Thymus (tissue), 11 donors: ENCODE measurements at regions not wholly inside any gene's neighbourhood (a gene's known extent, or its start where the extent isn't known, plus 50 kb on each side); places are given as distances from the start of the nearest gene placed in this dataset.

Experiments
- DNase-seq, 9 donors: peaks; one replicate each; pipeline ENCODE4 v3.0.0-alpha.2; 2013; ENCODE audit warnings: low spot score in 9 of 9, low read depth in 6 of 9, missing footprints in 1 of 9
- H3K27ac ChIP-seq, 2 donors: one replicate each; pipeline ENCODE4 v1.5.1; 2013; ENCODE audit warnings: control low read depth in 1 of 2, low read depth in 1 of 2, low read length in 1 of 2, mild to moderate bottlenecking in 1 of 2, moderate library complexity in 1 of 2
- H3K27me3 ChIP-seq, 2 donors: one replicate each; pipeline ENCODE4 v1.5.1; 2013; ENCODE audit warnings: low read length in 1 of 2; ENCODE audit not compliant: control insufficient read depth in 2 of 2, insufficient read depth in 1 of 2
- H3K36me3 ChIP-seq, 2 donors: one replicate each; pipeline ENCODE4 v1.5.1; 2013; ENCODE audit warnings: low read length in 1 of 2, mild to moderate bottlenecking in 1 of 2, moderate library complexity in 1 of 2; ENCODE audit not compliant: control insufficient read depth in 2 of 2, insufficient read depth in 2 of 2
- H3K4me1 ChIP-seq, 2 donors: one replicate each; pipeline ENCODE4 v1.5.1; 2013; ENCODE audit warnings: low read length in 2 of 2; ENCODE audit not compliant: control insufficient read depth in 2 of 2, insufficient read depth in 2 of 2
- H3K4me3 ChIP-seq, 2 donors: one replicate each; pipeline ENCODE4 v1.5.1; 2013; ENCODE audit warnings: low read length in 2 of 2, control low read depth in 1 of 2, mild to moderate bottlenecking in 1 of 2
- H3K9me3 ChIP-seq, 2 donors: one replicate each; pipeline ENCODE4 v1.5.1; 2013; ENCODE audit warnings: low read length in 1 of 2, mild to moderate bottlenecking in 1 of 2; ENCODE audit not compliant: control insufficient read depth in 2 of 2, insufficient read depth in 1 of 2
- WGBS: extraction: QIAGEN DNeasy Blood & Tissue Kit; methylation state at CpG from one replicate; pipeline ENCODE4 v1.1.7; 2013; 5-methylcytosine and 5-hydroxymethylcytosine counted together
- donor health status: healthy.

GRCh38 chr12:68086019-68086603 lies 73.4 kb downstream of the IFNG start:
- Histone ChIP-seq H3K36me3 (no peaks in the 10 kb centered on the region), H3K27ac (no peak overlapping the region), H3K4me3 (no peak overlapping the region), H3K4me1 (no peaks in the 10 kb centered on the region), H3K27me3 (no peaks in the 10 kb centered on the region), H3K9me3 (peaks cover 1 to 8% of the 10 kb centered on the region in 2 donors)
- WGBS = 88% methylated on average over 3 of the region's 3 CpGs
- DNase-seq = no peak

- Histone ChIP-seq H3K36me3 (no peaks in the 10 kb centered on the region), H3K9me3 (peaks cover 1 to 8% of the 10 kb centered on the region in 2 donors), H3K4me1 (no peaks in the 10 kb centered on the region), H3K27me3 (no peaks in the 10 kb centered on the region), H3K27ac (no peak overlapping the region), H3K4me3 (no peak overlapping the region)
- WGBS = 94% methylated on average over 2 of the region's 2 CpGs
- no peak for DNase-seq
These were observed 78.0 kb downstream of the IFNG start for GRCh38 chr12:68081561-68081960.

- DNase-seq = peak; percentile 4 to 69 (median 20)
- Histone ChIP-seq H3K27ac (no peak overlapping the region), H3K9me3 (peaks cover 1 to 8% of the 10 kb centered on the region in 2 donors), H3K36me3 (no peaks in the 10 kb centered on the region), H3K27me3 (no peaks in the 10 kb centered on the region), H3K4me3 (no peak overlapping the region), H3K4me1 (no peaks in the 10 kb centered on the region)
- 38% methylated on average over 1 of the region's 1 CpG for WGBS
These were observed 79.0 kb downstream of the IFNG start for GRCh38 chr12:68080577-68080976.

GRCh38 chr12:68078737-68079136 lies 80.8 kb downstream of the IFNG start:
- WGBS = 97% methylated on average over 4 of the region's 4 CpGs
- Histone ChIP-seq H3K9me3 (peaks cover 0 to 6% of the 10 kb centered on the region in 2 donors), H3K4me1 (no peaks in the 10 kb centered on the region), H3K27me3 (no peaks in the 10 kb centered on the region), H3K4me3 (no peak overlapping the region), H3K27ac (no peak overlapping the region), H3K36me3 (no peaks in the 10 kb centered on the region)
- no peak for DNase-seq

GRCh38 chr12:68075416-68075815 lies 84.1 kb downstream of the IFNG start:
- WGBS = 85% methylated on average over 4 of the region's 4 CpGs

GRCh38 chr12:68074306-68075027 lies 85.1 kb downstream of the IFNG start:
- no peak for DNase-seq
- no peak overlapping the region for H3K27ac ChIP-seq
- WGBS = 93% methylated on average over 4 of the region's 4 CpGs
- no peaks in the 10 kb centered on the region for H3K9me3 ChIP-seq
- no peak overlapping the region for H3K4me3 ChIP-seq
- H3K27me3 ChIP-seq = no peaks in the 10 kb centered on the region
- H3K4me1 ChIP-seq = no peaks in the 10 kb centered on the region
- no peaks in the 10 kb centered on the region for H3K36me3 ChIP-seq

More at GRCh38 chr12:68075416-68075815, 84.1 kb downstream of the IFNG start:
- Histone ChIP-seq H3K4me3 (no peak overlapping the region), H3K4me1 (no peaks in the 10 kb centered on the region), H3K36me3 (no peaks in the 10 kb centered on the region), H3K9me3 (no peaks in the 10 kb centered on the region), H3K27ac (no peak overlapping the region), H3K27me3 (no peaks in the 10 kb centered on the region)
- DNase-seq = no peak

- Histone ChIP-seq H3K4me3 (no peak overlapping the region), H3K27me3 (no peaks in the 10 kb centered on the region)
These were observed 81.7 kb downstream of the IFNG-AS1 start for GRCh38 chr12:68070957-68071356.

More at GRCh38 chr12:68070957-68071356, 81.7 kb downstream of the IFNG-AS1 start:
- H3K9me3 ChIP-seq = peaks cover 0 to 16% of the 10 kb centered on the region in 2 donors
- 70% methylated on average over 2 of the region's 2 CpGs for WGBS
- no peak overlapping the region for H3K27ac ChIP-seq
- no peaks in the 10 kb centered on the region for H3K4me1 ChIP-seq
- H3K36me3 ChIP-seq = no peaks in the 10 kb centered on the region
- DNase-seq = no peak
